NOMO-1 treated with dmso at 0.1 percent for 144 hours (cell line): ENCODE measurements at regions not wholly inside any gene's neighbourhood (a gene's known extent, or its start where the extent isn't known, plus 50 kb on each side); places are given as distances from the start of the nearest gene placed in this dataset.
"Not testable (repeated sequence)": the region's sequence is repeated elsewhere in the genome, so short reads cannot be mapped to it uniquely, and the experiment has no call there.

Source experiments
- DNase-seq: peaks from one replicate; lab custom pipeline; 2025; ENCODE audit not compliant: unreplicated experiment; lab: John Stamatoyannopoulos, UW

DNA sequence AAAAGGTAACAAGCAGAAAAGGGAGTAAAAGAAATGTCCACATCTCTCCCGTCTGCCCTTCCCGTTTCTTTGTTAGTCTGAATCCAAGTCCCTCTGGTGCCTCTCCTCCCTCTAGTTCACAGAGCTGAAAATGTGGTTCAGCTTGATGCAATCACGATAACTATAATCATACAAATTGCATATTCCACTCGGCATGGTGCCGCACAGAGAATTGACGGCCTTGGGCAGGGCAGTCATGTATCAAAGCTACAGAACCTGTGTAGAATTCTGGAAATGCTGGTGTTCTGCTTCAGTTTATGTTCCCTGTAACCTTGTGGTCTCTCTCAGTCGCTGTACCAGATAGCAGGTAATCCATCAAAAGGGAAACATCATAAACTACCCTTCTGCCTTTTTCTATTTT, 562.9 kb upstream of the CBLB start:
- no peak for DNase-seq

- no peak for DNase-seq
Measured at GRCh38 chr3:106435899-106436453, 567.2 kb upstream of the CBLB start.

DNA sequence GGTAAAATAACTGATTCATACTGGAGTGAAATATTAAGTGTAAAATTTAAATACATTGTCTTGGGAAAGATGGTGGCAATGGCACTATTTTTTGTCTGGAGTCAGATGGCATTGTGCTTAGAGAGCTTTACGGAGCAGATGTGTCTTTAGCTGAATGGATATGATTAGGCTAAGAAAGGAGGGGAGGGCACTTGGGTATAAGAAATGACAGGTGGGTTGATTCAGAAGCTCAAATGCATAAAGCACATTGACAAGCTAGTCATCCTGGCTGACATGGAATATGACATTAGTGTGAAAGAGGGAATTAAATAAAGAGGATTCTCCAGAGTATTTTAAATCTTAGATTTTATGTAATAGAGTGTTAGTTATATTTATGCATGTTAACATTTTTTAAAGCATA, 570.1 kb upstream of the CBLB start:
- DNase-seq, result no peak

GRCh38 chr3:106440672-106441071, 571.9 kb upstream of the CBLB start:
- DNase-seq, result no peak

- DNase-seq, result no peak
Measured at GRCh38 chr3:106446271-106446670, 577.5 kb upstream of the CBLB start.

GRCh38 chr3:106447723-106448301, 579.0 kb upstream of the CBLB start:
- DNase-seq, result no peak

GRCh38 chr3:106448372-106448966, 579.7 kb upstream of the CBLB start:
- DNase-seq, result not testable (repeated sequence)

DNA sequence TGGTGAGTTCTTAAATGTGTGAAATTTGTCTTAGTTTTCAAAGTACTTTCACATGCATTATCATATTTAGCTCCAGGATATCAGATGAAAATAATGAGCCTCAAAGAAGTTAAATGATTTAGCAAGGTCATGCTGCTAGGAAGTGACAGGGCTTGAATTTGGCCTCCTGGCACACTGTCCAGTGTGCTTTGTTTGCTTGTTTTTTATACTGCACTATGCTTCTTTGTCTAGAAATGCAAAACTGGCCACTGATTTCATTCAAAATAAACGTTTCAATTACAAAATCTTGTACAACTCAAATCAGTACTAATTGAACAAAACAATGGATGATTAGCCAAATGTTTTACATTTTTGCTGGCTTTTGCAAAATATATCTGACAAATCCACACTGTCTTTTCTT, 583.3 kb upstream of the CBLB start:
- DNase-seq, result no peak

DNA sequence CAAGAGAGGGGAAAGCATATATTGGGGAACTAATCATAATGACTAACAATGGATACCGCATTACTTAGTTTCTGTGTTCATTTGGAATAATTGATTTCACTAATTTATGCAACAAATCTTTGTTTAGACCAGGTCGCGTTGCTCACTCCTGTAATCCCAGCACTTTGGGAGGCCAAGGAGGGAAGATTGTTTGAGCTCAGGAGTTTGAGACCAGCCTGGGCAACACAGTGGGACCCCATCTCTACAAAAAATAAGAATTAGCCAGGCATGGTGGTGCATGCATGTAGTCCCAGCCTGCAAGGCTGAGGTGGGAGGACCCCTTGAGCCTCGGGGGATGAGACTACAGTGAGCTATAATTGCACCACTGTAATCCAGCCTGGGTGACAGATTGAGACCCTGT, 585.7 kb upstream of the CBLB start:
- DNase-seq, result no peak

GRCh38 chr3:106457281-106458180, 588.7 kb upstream of the CBLB start:
- DNase-seq, result peak; percentile 79

GRCh38 chr3:106458952-106459351, 590.1 kb upstream of the CBLB start:
- DNase-seq, result no peak

DNA sequence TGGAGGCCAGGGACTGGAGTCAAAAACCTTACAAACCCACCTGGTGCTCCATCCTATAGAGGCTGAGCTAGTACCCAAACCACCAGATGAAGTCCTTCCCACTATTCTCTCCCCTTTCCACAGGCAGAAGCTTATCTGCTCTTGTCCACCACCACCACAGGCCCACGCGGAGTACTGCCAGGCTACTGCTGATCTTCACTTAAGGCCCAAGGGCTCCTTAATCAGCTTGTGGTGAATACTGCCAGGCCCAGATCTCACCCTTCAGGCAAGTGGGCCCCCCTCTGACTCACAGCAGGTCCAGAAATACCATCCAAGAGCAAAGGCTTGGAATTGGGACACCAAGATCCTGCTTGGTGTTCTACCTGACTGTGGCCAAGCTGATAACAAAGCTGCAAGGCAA, 598.1 kb upstream of the CBLB start:
- DNase-seq, result no peak

GRCh38 chr3:106473576-106474475, 605.0 kb upstream of the CBLB start:
- no peak for DNase-seq

- DNase-seq, result no peak
Measured at GRCh38 chr3:106482451-106482850, 613.6 kb upstream of the CBLB start.

- DNase-seq, result no peak
Measured at GRCh38 chr3:106485217-106485616, 616.4 kb upstream of the CBLB start.

GRCh38 chr3:106485802-106486201, 617.0 kb upstream of the CBLB start:
- DNase-seq, result no peak

DNA sequence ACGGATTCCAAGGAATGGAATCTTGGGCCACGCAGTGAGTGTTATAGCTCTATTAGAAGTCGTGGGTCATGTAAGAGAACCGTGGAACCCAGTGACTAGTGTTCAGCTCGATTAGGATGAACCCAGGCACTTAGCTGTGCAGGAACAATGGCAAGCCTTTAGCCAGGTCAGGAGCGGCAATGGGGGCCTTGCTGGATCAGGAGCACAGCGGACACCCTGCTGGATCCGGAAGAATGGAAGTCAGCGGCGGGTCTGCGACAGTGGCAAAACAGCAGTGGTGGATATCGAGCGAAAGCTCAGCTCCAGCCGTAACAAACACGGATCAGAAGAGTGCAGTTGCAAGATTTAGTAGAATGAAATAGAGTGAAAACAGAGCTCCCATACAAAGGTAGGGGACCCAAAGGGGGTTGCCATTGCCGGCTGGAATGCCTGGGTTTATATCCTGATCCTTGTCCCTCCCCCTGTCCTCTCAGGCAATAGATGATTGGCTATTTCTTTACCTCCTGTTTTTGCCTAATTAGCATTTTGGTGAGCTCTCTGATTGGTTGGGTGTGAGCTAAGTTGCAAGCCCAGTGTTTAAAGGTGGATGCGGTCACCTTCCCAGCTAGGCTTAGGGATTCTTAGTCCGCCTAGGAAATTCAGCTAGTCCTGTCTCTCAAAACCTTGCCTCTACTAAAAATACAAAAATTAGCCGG, 618.3 kb upstream of the CBLB start:
- DNase-seq, result not testable (repeated sequence)

GRCh38 chr3:106488331-106488730, 619.5 kb upstream of the CBLB start:
- DNase-seq, result no peak

GRCh38 chr3:106491796-106492195, 623.0 kb upstream of the CBLB start:
- DNase-seq, result no peak

DNA sequence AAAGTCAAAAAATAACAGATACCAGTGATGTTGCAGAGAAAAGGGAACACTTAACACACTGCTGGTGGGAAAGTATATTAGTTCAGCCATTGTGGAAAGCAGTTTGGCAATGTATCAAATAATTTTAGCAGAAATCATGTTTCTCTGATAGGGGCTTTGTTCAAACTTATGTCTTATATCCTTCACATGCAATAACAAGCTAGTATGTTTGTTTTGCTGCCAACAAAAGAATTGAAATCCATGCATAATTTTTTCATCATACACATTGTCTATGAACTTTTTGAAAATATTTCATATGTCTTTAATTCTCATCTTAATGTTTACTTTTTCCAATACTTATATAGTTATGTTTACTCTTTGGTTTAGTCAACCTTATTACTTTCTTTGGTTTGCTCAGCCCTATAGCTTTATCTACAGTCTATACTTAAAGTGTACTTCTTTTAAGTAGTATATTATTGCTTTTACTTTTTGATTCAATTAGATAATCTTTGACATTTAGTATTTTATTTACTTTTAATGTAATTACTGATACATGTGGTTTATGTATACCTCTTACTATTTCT, 639.6 kb upstream of the CBLB start:
- DNase-seq, result no peak
